OCI-LY7 (cell line): ENCODE measurements at regions not wholly inside any gene's neighbourhood (a gene's known extent, or its start where the extent isn't known, plus 50 kb on each side); places are given as distances from the start of the nearest gene placed in this dataset.

Experiments
- BruUV-seq: library from RNA; stranded (reverse); fragments of 400-500 nt; replicated peaks from 2 replicates; lab custom pipeline; 2021; lab: Mats Ljungman, UMichigan
- CTCF ChIA-PET: fragments of 300-600 bp; sonication (Branson Sonifier 250); formaldehyde crosslinking; loops from one replicate; lab custom pipeline; 2022; ENCODE audit warnings: antibody characterized with exemption; ENCODE audit not compliant: unreplicated experiment; lab: Charles Lee
- POLR2A ChIA-PET: fragments of 300-600 bp; sonication (Branson Sonifier 250); formaldehyde crosslinking; loops from one replicate; lab custom pipeline; 2022; ENCODE audit warnings: antibody characterized with exemption; lab: Charles Lee
- DNase-seq: peaks from one replicate; pipeline ENCODE4 v3.0.0-alpha.2; 2015; ENCODE audit warnings: low spot score
- H2AFZ ChIP-seq: fragments of 200-600 bp; sonication (generic), shearing (Covaris generic); 2 replicates; pipeline ENCODE4 v1.6.1; 2014; ENCODE audit warnings: mild to moderate bottlenecking, antibody characterized with exemption, low read length, moderate library complexity
- H3K27ac ChIP-seq: fragments of 200-600 bp; sonication (generic); 2 replicates; pipeline ENCODE4 v1.5.1; 2014; ENCODE audit warnings: mixed run types, low read depth, mild to moderate bottlenecking, moderate library complexity, low read length, inconsistent platforms; ENCODE audit not compliant: poor library complexity, severe bottlenecking
- H3K36me3 ChIP-seq: fragments of 200-600 bp; sonication (generic); 2 replicates; pipeline ENCODE4 v1.6.1; 2014; ENCODE audit warnings: mild to moderate bottlenecking, antibody characterized with exemption, low read length, moderate library complexity, mixed read lengths; ENCODE audit not compliant: insufficient read depth
- H3K4me1 ChIP-seq: fragments of 200-600 bp; sonication (generic); 2 replicates; pipeline ENCODE4 v1.5.1; 2014; ENCODE audit warnings: mild to moderate bottlenecking, low read length; ENCODE audit not compliant: insufficient read depth, poor library complexity, severe bottlenecking
- H3K4me2 ChIP-seq: fragments of 200-600 bp; sonication (generic); 2 replicates; pipeline ENCODE4 v1.6.1; 2014; ENCODE audit warnings: mild to moderate bottlenecking, low read length
- H3K4me3 ChIP-seq: fragments of 200-600 bp; sonication (generic); 2 replicates; pipeline ENCODE4 v1.5.1; 2014; ENCODE audit warnings: mild to moderate bottlenecking, low read depth, low read length; ENCODE audit not compliant: poor library complexity, severe bottlenecking
- H3K79me2 ChIP-seq: fragments of 200-600 bp; sonication (generic); 2 replicates; pipeline ENCODE4 v1.6.1; 2016; ENCODE audit warnings: low read depth, mild to moderate bottlenecking, low read length, moderate library complexity, mixed read lengths; ENCODE audit not compliant: insufficient read depth
- H3K9me2 ChIP-seq: fragments of 200-600 bp; sonication (generic); 2 replicates; pipeline ENCODE4 v1.6.1; 2016; ENCODE audit warnings: mild to moderate bottlenecking, low read length, mixed read lengths; ENCODE audit not compliant: insufficient read depth
- H3K9me3 ChIP-seq: fragments of 200-600 bp; sonication (generic); 2 replicates; pipeline ENCODE4 v1.6.1; 2014; ENCODE audit warnings: mild to moderate bottlenecking, mixed run types, low read length, mixed read lengths
- H4K20me1 ChIP-seq: fragments of 200-600 bp; sonication (generic); 2 replicates; pipeline ENCODE4 v1.6.1; 2014; ENCODE audit warnings: mild to moderate bottlenecking, antibody characterized with exemption, low read length, moderate library complexity, mixed read lengths; ENCODE audit not compliant: insufficient read depth
- CTCF ChIP-seq: fragments of 200-600 bp; sonication (generic); conservative IDR thresholded peaks from 2 replicates; pipeline ENCODE4 v1.5.1; 2014; ENCODE audit warnings: mild to moderate bottlenecking, antibody characterized with exemption, low read length, moderate library complexity, mixed read lengths
- EZH2phosphoT487 ChIP-seq: fragments of 200-600 bp; sonication (generic); IDR thresholded peaks from 2 replicates; pipeline ENCODE4 v1.6.1; 2018; ENCODE audit warnings: low read depth, borderline replicate concordance, mild to moderate bottlenecking, mixed run types, antibody characterized with exemption, low read length, moderate library complexity, mixed read lengths
- intact Hi-C: fragments of 100-400 bp; cut with micrococcal nuclease; formaldehyde crosslinking; loops from one replicate; pipeline ENCODE4 v1.10.0; 2022; ENCODE audit not compliant: unreplicated experiment

GRCh38 chr20:51158226-51158625 is 135.3 kb upstream of the KCNG1 start:
- TF ChIP-seq CTCF (no peak), EZH2phosphoT487 (no peak)
- Histone ChIP-seq H3K4me1 (no peaks in the 10 kb centered on the region), H3K9me3 (no peaks in the 10 kb centered on the region), H3K36me3 (no peaks in the 10 kb centered on the region), H4K20me1 (no peaks in the 10 kb centered on the region), H3K4me3 (no peak overlapping the region), H3K79me2 (no peaks in the 10 kb centered on the region), H3K9me2 (no peaks in the 10 kb centered on the region), H3K4me2 (no peak overlapping the region), H2AFZ (no peak overlapping the region), H3K27ac (no peak overlapping the region)
- ChIA-PET POLR2A (no interaction called here), CTCF (no interaction called here)
- intact Hi-C loops = no loop called here
- no peak for DNase-seq
- no TSS peak for BruUV-seq

DNA sequence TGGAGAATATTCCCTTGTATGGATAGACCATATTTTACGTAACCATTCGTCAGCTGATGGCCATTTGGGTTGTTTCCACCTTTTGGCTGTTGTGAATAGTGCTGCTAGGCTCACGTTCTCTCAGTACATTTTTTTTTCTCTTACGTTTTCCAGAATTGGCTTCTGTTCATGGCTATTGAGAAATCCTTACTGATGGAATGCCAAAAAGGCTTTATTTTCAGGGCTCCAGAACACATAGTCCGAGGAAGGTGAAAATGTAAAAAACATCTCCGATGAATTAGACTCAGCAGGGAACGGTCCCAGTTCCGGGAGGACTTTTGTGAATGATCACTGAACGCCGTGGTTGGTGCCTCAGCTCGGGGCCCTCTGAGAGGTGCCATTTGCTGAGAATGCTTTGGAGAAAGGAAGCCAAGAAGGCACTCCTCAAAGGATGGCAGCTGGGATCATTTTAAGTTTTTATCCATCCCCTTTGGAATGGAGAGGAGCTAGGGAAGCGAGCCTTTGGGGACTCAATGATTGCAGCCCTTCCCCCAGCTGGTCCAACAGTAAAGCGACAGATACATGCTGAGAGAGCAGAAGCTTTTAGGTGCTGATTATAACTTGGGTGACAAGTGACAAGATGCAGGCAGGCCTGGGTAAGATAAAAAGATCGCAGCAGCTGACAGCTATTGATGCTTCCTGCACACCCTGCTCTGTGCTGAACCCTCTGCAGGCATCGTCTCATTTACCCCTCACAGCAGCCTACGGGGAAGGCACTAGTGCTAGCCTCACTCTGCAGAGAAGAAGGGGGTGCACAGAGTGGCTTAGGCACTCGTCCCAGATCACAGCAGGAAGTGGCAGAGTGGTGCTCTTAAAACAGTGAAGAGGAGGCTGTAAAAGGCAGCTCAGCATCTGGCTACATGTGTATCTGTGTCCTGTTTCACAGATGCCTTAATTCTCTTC is 133.4 kb upstream of the KCNG1 start:
- DNase-seq = no peak
- no peak overlapping the region for H3K4me2 ChIP-seq
- no peaks in the 10 kb centered on the region for H3K79me2 ChIP-seq
- ChIA-PET CTCF (no interaction called here), POLR2A (no interaction called here)
- TF ChIP-seq CTCF (no peak), EZH2phosphoT487 (no peak)
- H3K4me3 ChIP-seq = no peak overlapping the region
- H3K9me2 ChIP-seq = no peaks in the 10 kb centered on the region
- intact Hi-C loops = no loop called here
- no peaks in the 10 kb centered on the region for H3K4me1 ChIP-seq
- no peaks in the 10 kb centered on the region for H3K9me3 ChIP-seq
- BruUV-seq = no TSS peak
- no peak overlapping the region for H3K27ac ChIP-seq
- no peaks in the 10 kb centered on the region for H4K20me1 ChIP-seq
- no peak overlapping the region for H2AFZ ChIP-seq
- H3K36me3 ChIP-seq = no peaks in the 10 kb centered on the region
